Kidney epithelial cell (primary cell): ENCODE measurements at regions not wholly inside any gene's neighbourhood (a gene's known extent, or its start where the extent isn't known, plus 50 kb on each side); places are given as distances from the start of the nearest gene placed in this dataset.
"Not testable (repeated sequence)": the region's sequence is repeated elsewhere in the genome, so short reads cannot be mapped to it uniquely, and the experiment has no call there.

Source experiments
- DNase-seq: peaks from one replicate; pipeline ENCODE4 v3.0.0-alpha.2; 2010; ENCODE audit warnings: low read depth
- H3K27me3 ChIP-seq: 2 replicates; pipeline ENCODE4 v1.6.0; 2011; ENCODE audit warnings: low read length; ENCODE audit not compliant: control insufficient read depth, insufficient read depth
- H3K36me3 ChIP-seq: 2 replicates; pipeline ENCODE4 v1.5.1; 2011; ENCODE audit warnings: low read length; ENCODE audit not compliant: control insufficient read depth, insufficient read depth
- H3K4me3 ChIP-seq: 2 replicates; pipeline ENCODE4 v1.5.1; 2011; ENCODE audit warnings: low read depth, mild to moderate bottlenecking, control low read depth, low read length
- TF ChIP-seq, protein P1 (sequence below): IDR thresholded peaks from 2 replicates; pipeline ENCODE4 v1.5.1; 2011; ENCODE audit warnings: mild to moderate bottlenecking, moderate library complexity, low read length, control low read depth, inconsistent platforms; ENCODE audit not compliant: insufficient read depth, poor library complexity, severe bottlenecking

DNA sequence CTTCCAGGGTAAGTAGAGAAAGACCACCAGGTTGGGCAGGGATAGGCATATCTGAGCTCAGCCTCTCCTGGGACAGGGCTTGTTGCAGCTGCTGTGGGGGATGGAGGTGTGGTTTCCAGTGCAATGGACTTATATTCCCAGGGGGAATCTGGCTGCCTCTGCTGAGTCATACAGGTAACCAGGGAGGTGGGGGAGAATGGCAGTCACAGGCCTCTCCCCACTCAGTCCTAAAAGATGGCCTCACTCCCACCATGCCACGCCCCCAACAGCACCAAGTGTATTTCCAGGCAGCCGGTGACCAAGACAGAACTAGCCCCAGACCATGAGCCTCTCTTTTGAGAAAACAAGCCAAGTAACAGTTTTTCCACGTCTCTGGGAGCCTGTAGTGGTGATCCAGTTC, 1240.7 kb downstream of the BRINP3 start:
- Histone ChIP-seq H3K4me3 (no peak overlapping the region), H3K36me3 (no peaks in the 10 kb centered on the region), H3K27me3 (no peaks in the 10 kb centered on the region)
- TF ChIP-seq, protein P1, sequence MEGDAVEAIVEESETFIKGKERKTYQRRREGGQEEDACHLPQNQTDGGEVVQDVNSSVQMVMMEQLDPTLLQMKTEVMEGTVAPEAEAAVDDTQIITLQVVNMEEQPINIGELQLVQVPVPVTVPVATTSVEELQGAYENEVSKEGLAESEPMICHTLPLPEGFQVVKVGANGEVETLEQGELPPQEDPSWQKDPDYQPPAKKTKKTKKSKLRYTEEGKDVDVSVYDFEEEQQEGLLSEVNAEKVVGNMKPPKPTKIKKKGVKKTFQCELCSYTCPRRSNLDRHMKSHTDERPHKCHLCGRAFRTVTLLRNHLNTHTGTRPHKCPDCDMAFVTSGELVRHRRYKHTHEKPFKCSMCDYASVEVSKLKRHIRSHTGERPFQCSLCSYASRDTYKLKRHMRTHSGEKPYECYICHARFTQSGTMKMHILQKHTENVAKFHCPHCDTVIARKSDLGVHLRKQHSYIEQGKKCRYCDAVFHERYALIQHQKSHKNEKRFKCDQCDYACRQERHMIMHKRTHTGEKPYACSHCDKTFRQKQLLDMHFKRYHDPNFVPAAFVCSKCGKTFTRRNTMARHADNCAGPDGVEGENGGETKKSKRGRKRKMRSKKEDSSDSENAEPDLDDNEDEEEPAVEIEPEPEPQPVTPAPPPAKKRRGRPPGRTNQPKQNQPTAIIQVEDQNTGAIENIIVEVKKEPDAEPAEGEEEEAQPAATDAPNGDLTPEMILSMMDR, result no peak
- no peak for DNase-seq

DNA sequence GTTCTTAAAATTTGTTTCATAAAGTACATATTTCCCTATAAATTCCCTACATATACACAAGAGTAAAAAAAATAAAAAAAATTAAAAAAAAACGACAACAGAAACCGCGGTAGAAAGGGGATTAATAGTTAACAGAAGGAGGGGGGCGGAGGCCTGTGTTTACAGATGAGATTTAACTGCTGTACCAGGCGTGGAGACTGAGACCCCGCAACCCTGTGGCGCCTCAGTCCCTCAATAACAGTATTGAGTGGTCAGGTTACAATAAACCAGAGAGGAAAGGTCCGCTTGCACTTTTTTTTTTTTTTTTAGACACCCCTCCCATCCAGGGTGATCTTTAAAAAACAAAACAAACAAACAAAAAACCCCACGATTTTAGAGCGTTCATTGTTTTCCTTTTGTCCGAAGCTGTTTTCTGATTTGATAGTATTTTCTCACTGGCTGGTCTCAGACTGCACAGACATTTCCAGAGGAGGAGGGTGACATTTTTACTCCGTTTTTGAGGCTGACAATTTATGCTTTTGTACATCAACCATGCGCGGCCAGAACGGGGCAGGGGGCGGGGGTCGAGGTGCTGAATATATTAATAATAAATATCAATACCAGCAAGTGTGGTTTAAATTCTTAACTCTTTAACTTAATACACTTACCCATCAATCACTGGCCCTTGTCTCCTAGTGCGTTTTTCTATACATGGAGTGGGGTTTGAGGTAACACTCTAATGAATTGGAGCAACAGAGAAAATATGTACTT, 1223.9 kb downstream of the BRINP3 start:
- TF ChIP-seq, protein P1, result no peak
- Histone ChIP-seq H3K27me3 (no peaks in the 10 kb centered on the region), H3K4me3 (no peak overlapping the region), H3K36me3 (no peaks in the 10 kb centered on the region)
- no peak for DNase-seq

DNA sequence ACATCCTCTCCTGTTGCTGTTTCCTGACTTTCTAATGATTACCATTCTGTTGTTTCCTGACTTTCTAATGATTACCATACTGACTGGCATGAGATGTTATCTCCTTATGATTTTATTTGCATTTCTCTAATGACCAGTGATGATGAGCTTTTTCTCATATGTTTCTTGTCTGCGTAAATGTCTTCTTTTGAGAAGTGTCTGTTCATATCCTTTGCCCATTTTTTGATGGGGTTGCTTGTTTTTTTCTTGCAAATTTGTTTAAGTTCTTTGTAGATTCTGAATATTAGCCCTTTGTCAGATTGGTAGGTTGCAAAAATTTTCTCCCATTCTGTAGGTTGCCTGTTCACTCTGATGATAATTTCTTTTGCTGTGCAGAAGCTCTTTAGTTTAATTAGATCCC, 1216.5 kb downstream of the BRINP3 start:
- H3K27me3 ChIP-seq, H3K4me3 ChIP-seq, H3K36me3 ChIP-seq, DNase-seq: not testable (repeated sequence)

DNA sequence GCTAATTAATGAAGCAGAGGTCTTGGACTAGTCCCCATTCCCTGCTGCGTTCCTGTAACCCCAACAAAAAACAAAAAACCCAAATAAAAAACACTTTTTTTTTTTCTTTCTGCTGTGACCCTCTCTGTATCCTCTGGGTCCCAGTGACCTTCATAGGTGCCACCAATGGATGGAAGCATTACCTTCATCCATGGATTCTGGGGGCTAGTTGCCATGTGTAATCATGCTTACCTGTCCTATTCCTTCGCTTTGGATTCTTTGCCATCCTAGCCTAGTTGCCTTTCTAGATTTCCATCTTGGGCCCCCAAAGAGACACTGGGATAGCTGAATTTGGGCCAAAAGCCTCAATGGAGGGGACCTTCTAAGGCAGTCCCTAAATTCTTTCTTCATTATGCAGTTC, 1208.7 kb downstream of the BRINP3 start:
- no peaks in the 10 kb centered on the region for H3K27me3 ChIP-seq
- no peak for DNase-seq

DNA sequence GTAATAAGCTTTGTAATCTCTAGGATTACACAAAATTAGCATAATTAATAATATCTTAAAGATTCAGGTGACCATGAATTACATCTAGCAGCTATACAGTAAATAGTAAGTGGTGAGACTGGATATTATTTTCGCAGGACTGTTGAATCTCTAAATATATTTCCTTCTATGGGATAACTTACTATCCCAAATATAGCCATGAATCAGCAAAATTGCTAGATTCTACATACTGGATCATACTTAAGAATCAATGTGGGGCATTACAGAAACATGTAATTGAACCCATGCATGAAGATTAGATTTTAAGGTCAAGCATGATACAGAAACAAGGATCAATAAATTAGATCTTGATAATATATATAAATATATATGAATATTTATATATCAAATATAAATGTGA, 1203.4 kb downstream of the BRINP3 start:
- TF ChIP-seq, protein P1, result no peak
- Histone ChIP-seq H3K27me3 (no peaks in the 10 kb centered on the region), H3K36me3 (no peaks in the 10 kb centered on the region), H3K4me3 (no peak overlapping the region)
- no peak for DNase-seq

More for the DNA sequence above, 1208.7 kb downstream of the BRINP3 start:
- Histone ChIP-seq H3K4me3 (no peak overlapping the region), H3K36me3 (no peaks in the 10 kb centered on the region)
- TF ChIP-seq, protein P1, result no peak

DNA sequence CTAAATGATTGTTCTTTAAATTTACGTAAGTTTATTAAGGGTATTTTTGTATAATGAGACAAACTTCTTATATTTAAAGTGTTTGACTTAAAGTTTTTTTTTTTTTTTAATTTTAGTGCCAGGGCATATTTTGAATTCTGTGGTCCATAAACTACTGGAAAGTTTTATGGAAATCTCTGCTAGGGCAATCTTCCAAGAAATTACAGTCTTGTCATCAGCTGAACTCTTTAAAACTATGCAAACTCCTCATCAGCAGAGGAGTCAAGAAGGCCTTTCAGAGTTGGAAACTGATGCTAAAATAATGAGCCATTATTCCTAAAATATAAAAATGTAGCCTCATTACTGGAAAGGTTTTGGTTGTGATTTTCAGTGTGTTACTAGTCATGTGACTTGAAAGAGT, 1201.9 kb downstream of the BRINP3 start:
- no peaks in the 10 kb centered on the region for H3K27me3 ChIP-seq
- no peak for DNase-seq
- H3K4me3 ChIP-seq, result no peak overlapping the region
- TF ChIP-seq, protein P1, result no peak
- H3K36me3 ChIP-seq, result no peaks in the 10 kb centered on the region
